ENCODE measurements at regions not wholly inside any gene's neighbourhood (a gene's known extent, or its start where the extent isn't known, plus 50 kb on each side); places are given as distances from the start of the nearest gene placed in this dataset.
A peak's percentile ranks its signal among the peaks of the same experiment; 100 is the strongest.

DNA sequence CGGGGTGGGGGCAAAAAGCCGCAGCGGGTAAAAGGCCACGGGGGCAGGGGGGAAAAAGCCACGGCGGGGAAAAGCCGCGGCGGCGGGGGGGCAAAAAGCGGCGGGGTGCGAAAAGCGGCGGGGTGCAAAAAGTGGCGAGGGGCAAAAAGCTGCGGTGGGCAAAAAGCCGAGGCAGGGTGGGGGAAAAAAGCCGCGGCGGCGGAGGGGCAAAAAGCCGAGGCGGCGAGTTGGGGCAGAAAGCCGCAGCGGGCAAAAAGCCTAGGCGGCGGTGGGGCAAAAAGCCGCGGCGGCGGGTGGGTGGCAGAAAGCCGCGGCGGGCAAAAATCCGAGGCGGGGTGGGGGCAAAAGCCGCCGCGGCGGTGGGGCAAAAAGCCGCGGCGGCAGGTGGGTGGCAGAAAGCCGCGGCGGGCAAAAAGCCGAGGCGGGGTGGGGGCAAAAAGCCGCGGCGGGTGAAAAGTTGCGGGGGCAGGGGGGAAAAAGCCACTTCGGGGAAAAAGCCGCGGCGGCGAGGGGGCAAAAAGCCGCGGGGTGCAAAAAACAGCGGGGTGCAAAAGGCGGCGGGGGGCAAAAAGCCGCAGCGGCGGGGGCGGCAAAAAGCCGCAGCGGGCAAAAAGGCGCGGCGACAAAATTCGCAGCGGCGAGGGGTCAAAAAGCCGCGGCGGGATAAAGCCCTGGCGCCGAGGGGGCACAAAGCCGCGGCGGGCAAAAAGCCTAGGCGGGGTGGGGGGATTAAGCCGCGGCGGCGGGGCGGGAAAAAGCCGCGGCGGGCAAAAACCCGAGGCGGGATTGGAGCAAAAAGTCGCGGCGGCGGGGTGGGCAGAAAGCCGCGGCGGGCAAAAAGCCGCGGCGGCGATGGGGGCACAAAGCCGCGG is 3901.2 kb downstream of the SRGAP2C start:
- Histone ChIP-seq H3K27ac (no peak overlapping the region), H3K27me3 (no peaks in the 10 kb centered on the region), H3K4me1 (no peaks in the 10 kb centered on the region), H3K9me3 (peaks cover 23% of the 10 kb centered on the region), H3K36me3 (no peaks in the 10 kb centered on the region), H3K4me3 (no peak overlapping the region)
- no peak for ATAC-seq
- intact Hi-C loops (cut with DNase I): no loop called here
- no peak for DNase-seq
- TF ChIP-seq, protein P1, sequence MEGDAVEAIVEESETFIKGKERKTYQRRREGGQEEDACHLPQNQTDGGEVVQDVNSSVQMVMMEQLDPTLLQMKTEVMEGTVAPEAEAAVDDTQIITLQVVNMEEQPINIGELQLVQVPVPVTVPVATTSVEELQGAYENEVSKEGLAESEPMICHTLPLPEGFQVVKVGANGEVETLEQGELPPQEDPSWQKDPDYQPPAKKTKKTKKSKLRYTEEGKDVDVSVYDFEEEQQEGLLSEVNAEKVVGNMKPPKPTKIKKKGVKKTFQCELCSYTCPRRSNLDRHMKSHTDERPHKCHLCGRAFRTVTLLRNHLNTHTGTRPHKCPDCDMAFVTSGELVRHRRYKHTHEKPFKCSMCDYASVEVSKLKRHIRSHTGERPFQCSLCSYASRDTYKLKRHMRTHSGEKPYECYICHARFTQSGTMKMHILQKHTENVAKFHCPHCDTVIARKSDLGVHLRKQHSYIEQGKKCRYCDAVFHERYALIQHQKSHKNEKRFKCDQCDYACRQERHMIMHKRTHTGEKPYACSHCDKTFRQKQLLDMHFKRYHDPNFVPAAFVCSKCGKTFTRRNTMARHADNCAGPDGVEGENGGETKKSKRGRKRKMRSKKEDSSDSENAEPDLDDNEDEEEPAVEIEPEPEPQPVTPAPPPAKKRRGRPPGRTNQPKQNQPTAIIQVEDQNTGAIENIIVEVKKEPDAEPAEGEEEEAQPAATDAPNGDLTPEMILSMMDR (IDR thresholded peaks at IDR 0.05): no peak

DNA sequence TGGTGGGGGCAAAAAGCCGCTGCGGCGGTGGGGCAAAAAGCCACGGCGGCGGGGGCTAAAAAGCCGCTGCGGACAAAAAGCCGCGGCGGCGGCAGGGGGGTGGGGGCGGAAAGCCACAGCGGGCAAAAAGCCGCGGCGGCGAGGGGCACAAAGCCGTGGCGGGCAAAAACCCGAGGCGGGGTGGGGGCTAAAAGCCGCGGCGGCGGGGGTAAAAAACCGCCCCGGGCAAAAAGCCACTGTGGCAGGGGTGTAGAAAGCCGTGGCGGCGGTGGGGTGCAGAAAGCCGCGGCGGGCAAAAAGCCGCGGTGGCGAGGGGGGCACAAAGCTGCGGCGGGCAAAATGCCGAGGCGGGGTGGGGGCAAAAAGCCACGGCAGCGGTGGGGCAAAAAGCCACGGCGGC is 3901.8 kb downstream of the SRGAP2C start:
- Histone ChIP-seq H3K4me3 (no peak overlapping the region), H3K9me3 (peaks cover 19% of the 10 kb centered on the region), H3K4me1 (no peaks in the 10 kb centered on the region), H3K27me3 (no peaks in the 10 kb centered on the region), H3K36me3 (no peaks in the 10 kb centered on the region), H3K27ac (no peak overlapping the region)
- intact Hi-C loops (cut with DNase I): no loop called here
- DNase-seq (peak; percentile 23), ATAC-seq (no peak)
- TF ChIP-seq, protein P1 (IDR thresholded peaks at IDR 0.05): no peak

DNA sequence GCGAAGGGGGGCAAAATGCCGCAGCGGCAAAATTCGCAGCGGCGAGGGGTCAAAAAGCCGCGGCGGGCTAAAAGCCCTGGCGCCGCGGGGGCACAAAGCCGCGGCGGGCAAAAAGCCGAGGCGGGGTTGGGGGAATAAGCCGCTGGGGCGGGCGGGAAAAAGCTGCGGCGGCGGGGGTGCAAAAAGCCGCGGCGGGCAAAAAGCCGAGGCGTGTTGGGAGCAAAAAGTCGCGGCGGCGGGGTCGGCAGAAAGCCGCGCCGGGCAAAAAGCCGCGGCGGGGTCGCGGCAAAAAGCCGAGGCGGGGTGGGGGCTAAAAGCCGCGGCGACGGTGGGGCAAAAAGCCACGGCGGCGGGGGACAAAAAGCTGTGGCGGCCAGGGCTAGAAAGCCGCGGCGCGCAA is 3902.5 kb downstream of the SRGAP2C start:
- no peaks in the 10 kb centered on the region for H3K4me1 ChIP-seq
- peaks cover 19% of the 10 kb centered on the region for H3K9me3 ChIP-seq
- DNase-seq (no peak), ATAC-seq (no peak)
- TF ChIP-seq, protein P1 (IDR thresholded peaks at IDR 0.05): no peak
- H3K4me3 ChIP-seq: no peak overlapping the region
- no peaks in the 10 kb centered on the region for H3K36me3 ChIP-seq
- no peaks in the 10 kb centered on the region for H3K27me3 ChIP-seq
- no peak overlapping the region for H3K27ac ChIP-seq
- intact Hi-C loops (cut with DNase I): no loop called here

DNA sequence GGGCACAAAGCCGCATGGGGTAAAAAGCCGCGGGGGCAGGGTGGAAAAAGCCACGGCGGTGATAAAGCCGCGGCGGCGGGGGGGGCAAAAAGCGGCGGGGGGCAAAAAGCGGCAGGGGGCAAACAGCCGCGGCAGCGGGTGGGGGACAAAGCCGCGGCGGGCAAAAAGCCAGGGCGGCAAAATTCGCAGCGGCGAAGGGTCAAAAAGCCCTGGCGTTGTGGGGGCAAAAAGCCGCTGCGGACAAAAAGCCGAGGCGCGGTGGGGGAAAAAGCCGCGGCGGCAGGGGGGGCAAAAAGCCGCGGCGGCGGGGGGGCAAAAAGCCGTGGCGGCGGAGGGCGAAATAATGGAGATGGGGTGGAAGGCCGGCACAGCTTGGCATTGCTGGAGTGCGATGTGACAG is 3902.9 kb downstream of the SRGAP2C start:
- intact Hi-C loops (cut with DNase I): no loop called here
- TF ChIP-seq, protein P1 (IDR thresholded peaks at IDR 0.05): no peak
- Histone ChIP-seq H3K27me3 (no peaks in the 10 kb centered on the region), H3K9me3 (peaks cover 18% of the 10 kb centered on the region), H3K36me3 (no peaks in the 10 kb centered on the region), H3K27ac (no peak overlapping the region), H3K4me3 (no peak overlapping the region), H3K4me1 (no peaks in the 10 kb centered on the region)
- no peak for ATAC-seq
- peak; percentile 33 for DNase-seq

DNA sequence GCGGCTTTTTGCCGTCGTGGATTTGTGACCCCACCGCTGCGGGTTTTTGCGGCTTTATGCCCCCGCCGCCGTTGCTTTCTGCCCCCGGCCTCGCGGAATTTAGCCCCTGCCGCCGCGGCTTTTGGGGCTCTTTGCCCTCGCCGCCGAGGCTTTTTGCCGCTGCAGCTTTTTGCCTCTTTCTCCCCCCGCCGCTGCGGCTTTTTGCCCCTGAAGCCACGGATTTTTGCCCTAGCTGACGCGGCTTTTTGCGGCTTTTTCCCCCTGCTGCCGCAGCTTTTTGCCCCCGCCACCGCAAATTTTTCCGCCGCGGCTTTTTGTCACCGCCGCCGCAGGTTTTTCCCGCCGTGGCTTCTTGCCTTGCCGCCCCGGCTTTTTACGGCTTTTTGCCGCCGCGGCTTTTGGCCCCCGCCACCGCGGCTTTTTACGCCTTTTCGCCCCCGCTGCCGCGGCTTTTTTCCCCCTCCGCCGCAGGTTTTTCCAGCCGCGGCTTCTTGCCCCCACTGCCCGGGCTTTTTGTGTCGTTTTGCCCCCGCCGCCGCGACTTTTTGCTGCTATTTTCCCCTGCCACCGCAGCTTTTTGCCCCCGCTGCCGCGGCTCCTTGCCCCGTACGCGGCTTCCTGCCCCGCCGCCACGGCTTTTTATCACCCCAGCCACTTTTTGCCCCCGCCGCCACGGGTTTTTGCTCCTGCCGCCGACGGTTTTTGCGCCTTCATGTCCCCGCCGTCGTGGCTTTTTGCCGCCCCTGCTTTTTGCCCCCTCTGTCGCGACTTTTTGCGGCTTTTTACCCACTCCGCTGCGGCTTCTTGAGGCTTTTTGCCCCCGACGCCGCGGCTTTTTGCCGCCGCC is 3933.6 kb downstream of the SRGAP2C start:
- intact Hi-C loops (cut with DNase I): no loop called here
- Histone ChIP-seq H3K27ac (no peak overlapping the region), H3K36me3 (no peaks in the 10 kb centered on the region), H3K27me3 (no peaks in the 10 kb centered on the region), H3K4me3 (no peak overlapping the region), H3K4me1 (no peaks in the 10 kb centered on the region), H3K9me3 (no peaks in the 10 kb centered on the region)
- TF ChIP-seq, protein P1 (IDR thresholded peaks at IDR 0.05): no peak
- peak; percentile 42 for DNase-seq
- no peak for ATAC-seq

All from upper lobe of right lung (tissue), 1 donor.